Jurkat, Clone E6-1 (cell line): ENCODE measurements at regions not wholly inside any gene's neighbourhood (a gene's known extent, or its start where the extent isn't known, plus 50 kb on each side); places are given as distances from the start of the nearest gene placed in this dataset.

Source experiments
- DNase-seq: peaks from one replicate; pipeline ENCODE4 v3.0.0-alpha.2; 2011; ENCODE audit warnings: low read depth, low spot score
- H3K4me3 ChIP-seq: 2 replicates; pipeline ENCODE4 v1.5.1; 2011; ENCODE audit warnings: mild to moderate bottlenecking, low read length, control low read depth, moderate library complexity

DNA sequence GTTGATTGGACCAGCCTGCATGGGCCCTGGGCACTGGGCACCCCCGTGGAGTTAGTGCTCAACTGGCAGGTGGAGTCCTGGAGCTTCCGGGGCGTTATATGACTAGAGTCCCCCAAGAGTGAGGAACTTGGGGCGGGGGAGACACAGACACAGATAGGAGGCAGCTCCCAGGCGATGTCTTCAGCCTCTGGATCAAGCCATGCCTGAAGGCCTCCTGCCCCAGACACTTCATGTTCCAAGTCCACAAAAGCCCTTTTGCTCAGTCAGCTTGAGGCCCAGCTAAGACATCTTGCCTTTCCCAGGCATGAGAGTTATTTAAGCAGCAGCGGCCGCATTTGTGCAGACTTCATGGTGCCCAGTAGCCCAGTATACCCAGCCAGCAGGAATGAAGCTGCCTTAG is 136.6 kb upstream of the CIBAR2 start:
- no peak for DNase-seq
- H3K4me3 ChIP-seq = no peak overlapping the region

DNA sequence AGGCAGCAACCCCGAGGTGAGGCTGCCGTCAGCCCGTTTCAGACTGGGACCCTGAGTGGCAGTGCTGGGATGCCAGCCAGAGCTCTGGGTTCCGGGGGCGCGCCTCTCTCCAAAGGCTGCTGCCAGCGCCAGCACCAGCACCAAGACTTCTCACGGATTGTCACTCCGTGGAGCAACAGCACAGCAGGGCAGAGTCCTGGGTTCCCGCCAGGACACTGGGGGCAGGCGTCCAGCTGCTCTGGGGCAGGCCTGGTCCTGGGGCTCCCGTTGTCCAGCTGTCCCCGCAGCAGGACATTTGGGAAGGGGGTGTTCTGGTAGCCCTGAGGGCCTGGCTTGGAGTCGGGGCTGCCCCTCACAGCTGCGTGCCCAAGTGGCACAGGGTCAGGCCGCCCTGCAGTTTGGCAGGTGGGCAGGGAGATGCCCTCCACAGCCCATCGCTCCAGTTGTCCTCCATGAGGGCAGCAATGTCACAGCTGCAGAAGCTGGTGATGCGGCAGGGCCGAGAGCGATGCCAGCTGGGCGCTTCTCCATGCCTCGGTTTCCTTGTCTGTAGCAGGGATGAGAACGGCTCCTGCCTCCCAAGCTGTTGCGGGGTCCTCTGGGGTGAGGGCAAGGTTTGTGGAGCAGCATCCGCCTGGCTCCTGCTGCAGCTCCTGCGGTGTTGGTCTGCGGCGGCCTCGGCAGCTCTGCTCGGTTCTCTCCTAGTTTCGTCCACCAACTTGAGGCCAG is 137.3 kb upstream of the CIBAR2 start:
- H3K4me3 ChIP-seq = no peak overlapping the region
- no peak for DNase-seq

DNA sequence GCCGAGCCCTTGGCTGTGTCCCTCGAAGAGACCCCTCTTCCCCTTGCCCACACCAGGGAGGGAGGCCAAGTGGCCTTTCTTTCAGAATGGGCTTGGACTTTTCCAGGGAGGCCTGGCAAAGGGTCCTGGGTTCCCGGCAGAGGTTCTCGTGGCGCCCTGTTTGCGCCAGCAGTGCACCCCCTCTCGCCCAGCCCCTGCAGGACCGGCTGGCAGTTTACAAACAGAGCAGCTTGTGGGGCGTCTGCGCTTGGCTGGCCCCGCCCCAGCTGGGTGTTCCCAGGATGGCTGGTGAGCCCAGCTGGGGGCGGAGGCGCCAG is 137.8 kb upstream of the CIBAR2 start:
- H3K4me3 ChIP-seq = no peak overlapping the region
- no peak for DNase-seq

DNA sequence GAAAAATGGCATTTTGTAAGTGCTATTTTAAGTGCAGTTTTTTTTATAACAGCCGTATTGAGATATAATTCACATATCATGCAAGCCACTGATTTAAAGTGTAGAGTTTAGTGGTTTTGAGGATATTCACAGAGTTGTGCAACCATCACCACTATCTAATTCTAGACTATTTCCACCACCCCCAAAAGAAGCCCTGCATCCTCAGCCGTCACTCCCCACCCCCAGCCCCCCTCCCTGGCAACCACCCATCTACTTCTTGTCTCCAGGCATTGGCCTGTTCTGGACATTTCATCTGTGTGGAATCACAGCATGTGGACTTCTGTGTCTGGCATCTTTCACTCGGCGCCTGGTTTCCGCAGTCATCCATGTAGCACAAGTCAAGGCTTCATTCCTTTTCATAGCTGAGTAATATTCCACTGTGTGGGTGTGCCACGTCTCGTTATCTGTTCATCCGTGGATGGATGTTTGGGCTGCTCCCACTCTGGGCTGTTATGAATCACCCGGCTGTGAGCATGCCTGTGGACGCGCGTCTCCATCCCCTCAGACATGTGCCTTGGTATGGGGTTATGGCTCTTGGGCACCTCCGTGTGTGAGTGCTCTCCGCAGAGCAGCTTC is 138.4 kb upstream of the CIBAR2 start:
- H3K4me3 ChIP-seq = no peak overlapping the region
- DNase-seq = no peak

DNA sequence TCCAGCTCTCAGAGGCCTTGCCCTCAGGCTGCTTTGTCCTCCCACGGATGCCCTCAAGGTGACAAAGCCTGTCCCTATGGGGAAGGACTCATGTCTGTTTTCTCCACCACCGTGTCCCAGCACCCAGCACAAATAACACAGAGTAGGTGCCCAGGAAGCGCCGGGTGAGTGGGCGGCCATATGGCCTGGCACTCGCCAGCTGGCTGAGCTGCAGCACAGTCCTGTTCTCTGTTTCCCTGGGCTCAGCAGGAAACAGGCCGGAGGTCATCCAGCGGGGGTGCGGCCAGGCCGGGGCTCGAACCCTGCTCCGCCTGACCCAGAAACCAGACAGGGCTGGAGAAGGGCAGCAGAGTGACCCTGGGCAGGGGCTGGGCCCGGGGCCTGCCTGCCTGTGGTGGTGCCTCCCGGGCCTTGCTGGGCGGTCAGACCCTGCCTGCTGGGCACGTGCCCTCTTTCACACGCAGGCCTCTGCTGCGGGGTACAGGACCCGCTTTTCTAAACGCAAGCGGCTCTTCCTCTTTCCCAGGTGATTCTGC is 139.0 kb upstream of the CIBAR2 start:
- DNase-seq = no peak
- H3K4me3 ChIP-seq = no peak overlapping the region

DNA sequence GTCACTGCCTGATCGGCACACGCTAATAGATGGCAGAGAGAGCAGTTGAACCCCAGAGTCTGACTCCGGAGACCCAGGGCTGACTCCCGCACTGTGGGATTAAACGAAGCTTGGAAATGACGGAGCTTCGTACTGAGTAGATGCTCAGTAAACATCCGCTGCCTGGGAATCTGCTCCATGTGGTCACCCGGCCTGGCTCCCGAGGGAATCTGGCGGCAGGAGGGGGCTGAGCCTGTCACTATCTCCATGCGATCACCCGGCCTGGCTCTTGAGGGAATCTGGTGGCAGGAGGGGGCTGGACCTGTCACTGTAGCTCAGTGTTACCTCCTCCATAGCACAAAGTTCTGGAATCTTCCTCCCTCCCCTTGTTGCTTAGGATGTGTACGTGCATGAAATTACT is 139.7 kb upstream of the CIBAR2 start:
- H3K4me3 ChIP-seq = no peak overlapping the region
- no peak for DNase-seq

DNA sequence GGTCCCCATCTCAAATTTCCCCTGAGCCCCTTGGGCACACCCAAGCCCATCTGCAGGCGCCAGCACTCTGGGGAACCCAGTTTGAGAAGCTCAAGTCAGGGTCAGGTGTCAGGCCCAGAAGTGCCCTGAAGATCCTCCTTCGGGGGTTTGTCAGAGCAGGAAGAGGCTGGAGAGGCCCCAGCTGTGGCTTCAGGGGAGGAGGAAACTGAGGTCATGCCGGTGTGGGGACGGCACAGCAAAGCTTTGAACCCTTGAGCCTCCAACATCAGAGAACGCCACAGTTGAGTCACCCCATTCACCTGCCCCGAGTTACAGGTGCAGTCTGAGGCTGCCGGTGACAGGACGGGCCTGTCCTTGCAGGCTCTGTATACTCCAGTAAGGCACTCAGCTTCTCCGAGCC is 140.2 kb upstream of the CIBAR2 start:
- H3K4me3 ChIP-seq = no peak overlapping the region
- DNase-seq = peak; percentile 18

DNA sequence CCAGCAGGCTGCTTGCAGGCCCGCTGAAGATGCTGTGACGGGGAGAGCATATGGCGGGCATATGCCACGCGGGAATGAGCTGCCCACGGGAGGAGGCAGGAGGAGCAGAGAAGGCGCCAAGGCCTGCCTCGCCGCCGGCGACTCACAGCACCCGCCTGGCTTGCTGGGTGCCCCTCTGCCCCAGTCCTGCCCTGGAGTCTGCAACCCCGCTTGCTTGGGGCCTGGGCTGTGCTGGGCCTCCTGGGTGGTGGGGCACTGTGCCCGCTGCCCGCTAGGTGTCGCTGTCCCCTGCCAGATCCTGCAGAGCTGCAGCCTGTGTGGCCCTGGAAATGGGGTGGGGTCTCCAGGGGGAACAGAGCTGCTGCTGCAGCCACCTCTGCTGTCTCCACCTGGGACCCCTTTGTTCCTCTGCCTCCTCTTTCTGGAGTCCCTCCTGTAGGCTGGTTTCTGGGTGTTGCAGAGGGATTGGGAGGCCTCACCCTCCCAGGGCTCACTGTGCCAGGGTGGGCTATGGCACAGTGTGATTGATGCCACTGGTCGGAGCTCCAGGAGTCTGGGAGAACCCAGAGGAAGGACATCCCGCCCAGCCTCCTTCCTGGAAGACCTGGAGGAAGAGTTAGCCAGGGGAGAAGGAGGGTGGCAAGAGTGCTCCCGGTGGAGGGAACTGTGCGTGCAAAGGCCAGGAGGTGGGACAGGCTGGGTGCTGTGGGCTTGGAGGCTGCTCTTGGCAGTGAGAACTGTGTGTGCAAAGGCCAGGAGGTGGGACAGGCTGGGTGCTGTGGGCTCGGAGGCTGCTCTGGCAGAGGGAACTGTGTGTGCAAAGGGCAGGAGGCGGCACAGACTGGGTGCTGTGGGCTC is 141.0 kb upstream of the CIBAR2 start:
- no peak overlapping the region for H3K4me3 ChIP-seq
- peak; percentile 19 for DNase-seq

DNA sequence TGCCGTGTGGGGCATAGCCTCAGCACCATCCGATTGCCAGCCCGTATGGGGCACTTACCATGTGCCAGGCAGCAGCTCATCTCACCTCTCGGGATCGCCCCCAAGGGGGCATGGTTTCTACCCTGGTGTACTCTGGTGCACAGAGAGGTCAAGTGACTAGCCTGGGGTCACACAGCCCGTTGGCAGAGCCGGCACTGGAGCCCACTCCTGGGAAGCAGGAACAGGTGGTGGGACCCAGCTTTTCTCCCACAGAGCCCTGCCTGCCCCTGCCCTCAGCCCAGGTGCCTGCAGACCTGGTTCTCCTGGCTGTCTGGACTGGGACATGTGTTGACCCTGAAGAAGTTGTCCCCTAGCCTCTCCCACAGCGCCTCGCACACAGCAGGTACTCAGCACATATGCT is 141.8 kb upstream of the CIBAR2 start:
- H3K4me3 ChIP-seq = no peak overlapping the region
- DNase-seq = no peak

DNA sequence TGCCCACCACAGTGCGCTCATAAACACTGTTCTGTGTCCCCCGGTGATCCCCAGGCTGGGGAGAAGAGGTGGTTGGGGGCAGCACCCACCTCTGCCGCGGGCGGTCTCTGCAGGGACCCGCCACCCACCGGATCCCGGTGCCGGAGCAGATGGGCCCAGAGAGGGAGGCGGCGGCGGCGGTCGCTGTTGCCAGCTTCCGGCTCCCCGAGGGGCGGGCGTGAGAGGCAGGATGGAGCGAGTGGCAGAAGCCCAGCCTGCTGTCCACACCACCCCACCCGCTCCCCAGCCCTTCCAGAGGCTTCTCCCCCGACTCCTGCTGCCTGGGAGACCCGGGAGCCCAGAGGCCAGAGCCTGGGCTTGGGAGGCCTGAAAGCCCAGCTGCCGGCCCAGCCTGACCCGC is 142.6 kb upstream of the CIBAR2 start:
- DNase-seq = no peak
- H3K4me3 ChIP-seq = no peak overlapping the region

DNA sequence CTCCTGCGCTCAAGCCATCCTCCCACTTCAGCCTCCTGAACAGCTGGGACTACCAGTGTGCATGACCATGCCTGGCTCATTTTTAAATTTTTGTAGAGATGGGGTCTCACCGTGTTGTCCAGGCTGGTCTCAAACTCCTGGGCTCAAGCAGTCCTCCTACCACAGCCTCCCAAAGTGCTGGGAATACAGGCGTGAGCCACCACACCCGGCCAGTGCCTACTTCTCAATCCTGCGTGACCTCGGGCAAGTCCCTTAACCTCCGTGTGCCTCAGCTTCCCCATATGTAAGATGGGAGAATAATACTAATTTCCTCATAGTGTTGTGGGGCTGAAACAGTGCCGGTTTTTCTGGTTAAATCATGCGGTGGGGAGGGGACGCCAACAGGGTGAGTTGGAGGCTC is 143.5 kb upstream of the CIBAR2 start:
- H3K4me3 ChIP-seq = no peak overlapping the region
- no peak for DNase-seq

DNA sequence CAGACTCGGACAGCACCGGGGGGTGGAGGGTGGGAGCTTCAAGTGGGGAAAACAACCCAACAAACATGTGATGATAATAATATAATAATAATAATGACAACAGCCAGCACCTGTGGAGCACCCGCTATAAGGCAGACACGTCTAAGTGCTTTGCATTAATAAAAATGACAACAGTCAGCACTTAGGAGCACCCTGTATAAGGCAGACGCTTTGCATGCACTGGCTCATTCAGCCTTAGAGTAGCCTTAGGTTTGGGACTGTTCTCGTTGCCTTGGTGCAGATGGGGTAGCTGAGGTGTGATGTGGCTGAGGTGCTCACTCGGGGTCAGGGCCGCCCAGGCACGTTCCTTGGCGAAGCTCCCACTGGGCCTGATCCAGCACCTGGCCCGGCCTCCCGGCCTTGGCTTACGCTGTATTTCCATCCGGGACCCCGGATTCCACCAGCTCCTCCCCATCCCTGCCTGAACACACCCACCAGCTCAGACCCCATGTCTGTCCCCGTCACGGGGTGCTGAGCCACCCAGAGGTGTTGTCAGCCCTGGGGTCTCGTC is 144.0 kb upstream of the CIBAR2 start:
- no peak overlapping the region for H3K4me3 ChIP-seq
- DNase-seq = no peak

DNA sequence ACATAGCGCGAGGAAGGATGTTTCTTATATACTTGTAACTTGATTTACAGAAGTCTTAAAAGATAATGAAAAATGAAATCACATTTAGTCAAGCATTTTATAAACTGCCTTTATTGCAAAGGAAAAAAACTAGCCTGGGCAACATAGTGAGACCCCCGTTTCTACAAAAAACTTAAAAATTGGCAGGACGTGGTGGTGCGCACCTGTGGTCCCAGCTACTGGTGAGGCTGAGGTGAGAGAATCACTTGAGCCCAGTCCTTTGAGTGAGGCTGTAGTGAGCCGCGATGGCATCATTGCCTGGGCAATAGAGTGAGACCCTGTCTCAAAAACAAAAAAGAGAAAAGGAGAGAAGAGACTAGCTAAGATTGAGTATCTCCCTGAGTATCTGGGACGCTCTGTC is 145.2 kb upstream of the CIBAR2 start:
- no peak for DNase-seq
- H3K4me3 ChIP-seq = no peak overlapping the region

DNA sequence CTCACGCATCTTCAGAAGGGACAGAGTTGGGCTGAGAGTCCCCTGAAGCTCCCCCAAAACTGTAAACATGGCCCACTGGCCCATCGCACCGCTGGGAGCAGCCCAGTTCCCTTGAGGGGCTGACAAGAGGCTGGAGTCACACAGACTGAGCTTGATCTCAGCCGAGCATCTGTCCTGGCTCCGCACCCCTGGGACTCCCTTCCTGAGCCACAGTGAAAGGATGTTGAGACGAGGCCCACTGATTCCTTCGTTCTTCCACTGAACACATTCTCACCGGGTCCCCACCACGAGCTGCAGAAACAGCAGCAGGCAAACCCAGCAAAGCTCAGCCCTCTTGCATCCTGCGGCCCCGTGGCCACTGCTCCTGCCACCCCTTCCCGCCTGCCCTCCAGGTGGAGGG is 145.9 kb upstream of the CIBAR2 start:
- no peak overlapping the region for H3K4me3 ChIP-seq
- no peak for DNase-seq

DNA sequence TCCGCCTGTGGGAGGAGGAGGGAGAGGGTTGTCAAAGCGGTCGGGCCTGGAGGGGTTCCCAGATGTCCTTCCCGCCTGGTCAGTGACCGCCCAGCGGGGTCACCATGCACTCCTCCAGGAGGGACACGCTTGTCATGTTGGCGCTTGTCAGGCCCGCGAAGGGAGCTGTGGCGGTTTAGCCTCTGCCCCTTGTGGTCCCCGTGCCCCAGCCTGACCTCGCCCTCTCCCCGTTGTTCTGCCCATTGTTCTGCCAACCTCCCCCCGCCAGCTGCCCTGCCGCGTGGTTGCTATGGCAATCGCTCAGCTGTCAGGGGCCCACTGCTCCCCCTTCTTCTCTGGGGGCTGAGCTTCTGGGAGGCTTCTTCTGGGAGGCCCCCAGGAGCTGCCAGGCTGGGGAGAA is 146.4 kb upstream of the CIBAR2 start:
- H3K4me3 ChIP-seq = no peak overlapping the region
- no peak for DNase-seq

DNA sequence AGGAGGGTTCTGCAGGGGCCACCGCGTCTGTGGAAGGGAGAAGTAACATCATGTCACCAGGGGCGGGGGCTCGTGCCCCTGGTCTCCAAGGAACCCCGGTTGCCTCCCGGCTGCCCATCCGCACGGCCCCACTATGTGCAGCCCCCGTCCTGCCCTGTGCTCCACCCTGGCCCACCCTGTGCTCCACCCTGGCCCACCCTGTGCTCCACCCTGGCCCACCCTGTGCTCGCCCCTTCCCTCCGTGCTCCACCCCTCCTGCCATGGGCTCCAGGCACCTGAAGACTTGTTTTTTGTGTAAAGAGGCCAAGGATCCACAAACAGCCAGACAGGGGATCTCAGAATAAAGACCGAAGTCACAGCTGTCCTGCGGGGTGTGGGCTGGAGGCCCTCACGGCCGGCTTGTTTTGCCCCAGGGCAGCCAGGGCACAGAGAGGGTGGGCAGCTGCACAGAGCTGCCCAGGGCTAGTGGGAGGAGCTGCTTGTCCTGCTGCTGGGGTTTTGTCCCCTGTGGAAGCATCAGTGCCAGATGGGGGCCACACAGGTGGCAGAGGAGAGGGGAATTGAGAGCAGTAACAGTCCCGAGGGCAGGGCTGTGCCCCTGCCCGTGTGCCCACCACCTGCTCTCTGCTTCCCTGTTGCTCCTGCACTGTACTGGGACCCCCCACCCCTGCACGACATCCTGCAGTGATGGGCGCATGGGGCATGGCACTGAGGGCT is 147.0 kb upstream of the CIBAR2 start:
- no peak for DNase-seq
- no peak overlapping the region for H3K4me3 ChIP-seq

DNA sequence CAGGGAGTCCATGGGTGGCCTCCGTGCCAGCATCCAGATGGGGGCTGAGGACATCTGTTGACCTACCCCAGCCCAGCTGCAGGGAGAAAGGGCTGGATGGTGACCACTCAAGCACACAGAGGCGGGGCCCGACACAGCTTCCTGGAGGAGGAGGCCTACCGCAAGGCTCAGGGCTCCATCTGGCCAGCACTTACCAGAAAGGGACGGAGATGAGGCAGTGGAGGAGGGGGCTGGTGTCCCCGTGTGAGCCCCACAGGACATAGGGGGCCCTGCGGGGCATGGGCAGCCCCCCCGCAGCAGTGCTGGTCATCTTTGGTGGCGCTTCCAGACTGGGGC is 147.5 kb upstream of the CIBAR2 start:
- H3K4me3 ChIP-seq = no peak overlapping the region
- no peak for DNase-seq

DNA sequence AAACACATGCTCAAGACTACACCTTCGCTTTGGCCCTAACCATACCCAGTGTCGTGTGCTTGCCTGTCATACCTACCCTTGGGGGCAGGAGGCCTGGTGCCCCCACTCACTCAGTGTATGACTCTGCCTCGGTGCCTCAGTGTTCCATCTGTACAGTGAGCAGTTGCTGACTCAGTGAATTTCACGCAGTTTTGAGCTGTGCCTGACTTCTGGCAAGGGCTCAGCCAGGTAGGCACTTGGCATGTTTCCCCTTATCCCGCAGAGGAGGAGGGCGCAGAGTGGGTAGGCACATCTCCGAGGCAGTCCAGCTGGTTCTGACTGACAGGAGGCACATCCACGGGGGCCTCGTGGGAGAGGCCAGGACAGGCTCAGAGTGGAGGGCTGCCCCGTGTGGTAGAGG is 148.9 kb upstream of the CIBAR2 start:
- DNase-seq = no peak
- H3K4me3 ChIP-seq = no peak overlapping the region
